Immature natural killer cell (primary cell): ENCODE measurements at regions not wholly inside any gene's neighbourhood (a gene's known extent, or its start where the extent isn't known, plus 50 kb on each side); places are given as distances from the start of the nearest gene placed in this dataset.
"Not testable (repeated sequence)": the region's sequence is repeated elsewhere in the genome, so short reads cannot be mapped to it uniquely, and the experiment has no call there.

Experiments used
- DNase-seq, 3 donors: peaks; one replicate each; pipeline ENCODE4 v3.0.0; 2022; ENCODE audit warnings: mixed read lengths in 1 of 3
- H3K27ac Mint-ChIP-seq, 6 donors: one replicate each; pipeline ENCODE4 v1.8.0; 2020; ENCODE audit warnings: mixed read lengths in 6 of 6, mild to moderate bottlenecking in 5 of 6, inconsistent platforms in 4 of 6, moderate library complexity in 3 of 6
- H3K27me3 Mint-ChIP-seq, 3 donors: one replicate each; pipeline ENCODE4 v1.8.0; 2020 to 2021; ENCODE audit warnings: low read depth in 3 of 3, mild to moderate bottlenecking in 3 of 3, mixed read lengths in 3 of 3, moderate library complexity in 3 of 3, inconsistent platforms in 1 of 3
- H3K36me3 Mint-ChIP-seq, 3 donors: one replicate each; pipeline ENCODE4 v1.8.0; 2020; ENCODE audit warnings: mixed read lengths in 3 of 3, inconsistent platforms in 2 of 3, mild to moderate bottlenecking in 2 of 3
- H3K4me1 Mint-ChIP-seq, 2 donors: one replicate each; pipeline ENCODE4 v1.8.0; 2020; ENCODE audit warnings: inconsistent platforms in 2 of 2, mild to moderate bottlenecking in 2 of 2, mixed read lengths in 2 of 2, moderate library complexity in 1 of 2
- H3K4me3 Mint-ChIP-seq, 5 donors: one replicate each; pipeline ENCODE4 v1.8.0; 2020; ENCODE audit warnings: mild to moderate bottlenecking in 5 of 5, mixed read lengths in 5 of 5, inconsistent platforms in 3 of 5, moderate library complexity in 3 of 5
- H3K9me3 Mint-ChIP-seq, 6 donors: one replicate each; pipeline ENCODE4 v1.8.0; 2020; ENCODE audit warnings: mild to moderate bottlenecking in 6 of 6, mixed read lengths in 6 of 6, inconsistent platforms in 4 of 6, moderate library complexity in 3 of 6

- H3K27me3 Mint-ChIP-seq: peaks cover 0 to 8% (median 0%) of the 10 kb centered on the region in 3 donors
- no peak for DNase-seq
- H3K27ac Mint-ChIP-seq: peak overlapping the region in 1 of 6 donors; percentile 37
Measured at GRCh38 chr4:184896868-184897715, 71.3 kb upstream of the ACSL1 start.

GRCh38 chr4:184897895-184898294, 72.1 kb upstream of the ACSL1 start:
- Mint-ChIP-seq H3K27ac (no peak overlapping the region), H3K4me1 (no peaks in the 10 kb centered on the region), H3K36me3 (peaks cover 0 to 5% (median 0%) of the 10 kb centered on the region in 3 donors), H3K4me3 (no peak overlapping the region), H3K27me3 (peaks cover 0 to 8% (median 0%) of the 10 kb centered on the region in 3 donors), H3K9me3 (peaks cover 0 to 3% (median 0%) of the 10 kb centered on the region in 6 donors)
- DNase-seq: no peak

More at GRCh38 chr4:184896868-184897715, 71.3 kb upstream of the ACSL1 start:
- Mint-ChIP-seq H3K4me1 (no peaks in the 10 kb centered on the region), H3K9me3 (peaks cover 0 to 3% (median 0%) of the 10 kb centered on the region in 6 donors), H3K36me3 (peaks cover 0 to 5% (median 0%) of the 10 kb centered on the region in 3 donors), H3K4me3 (no peak overlapping the region)

- peaks cover 0 to 4% (median 0%) of the 10 kb centered on the region in 3 donors for H3K36me3 Mint-ChIP-seq
- H3K27ac Mint-ChIP-seq: no peak overlapping the region
- peaks cover 0 to 8% (median 0%) of the 10 kb centered on the region in 3 donors for H3K27me3 Mint-ChIP-seq
- H3K4me1 Mint-ChIP-seq: no peaks in the 10 kb centered on the region
- H3K9me3 Mint-ChIP-seq: peaks cover 0 to 3% (median 0%) of the 10 kb centered on the region in 6 donors
- H3K4me3 Mint-ChIP-seq: no peak overlapping the region
- no peak for DNase-seq
Measured at GRCh38 chr4:184898793-184899192, 73.0 kb upstream of the ACSL1 start.

GRCh38 chr4:184899261-184900134, 73.7 kb upstream of the ACSL1 start:
- H3K27me3 Mint-ChIP-seq: peaks cover 0 to 8% (median 0%) of the 10 kb centered on the region in 3 donors
- no peaks in the 10 kb centered on the region for H3K4me1 Mint-ChIP-seq
- no peak overlapping the region for H3K27ac Mint-ChIP-seq
- H3K36me3 Mint-ChIP-seq: no peaks in the 10 kb centered on the region
- H3K4me3 Mint-ChIP-seq: no peak overlapping the region
- no peaks in the 10 kb centered on the region for H3K9me3 Mint-ChIP-seq
- DNase-seq: no peak

- Mint-ChIP-seq H3K4me3 (no peak overlapping the region), H3K36me3 (no peaks in the 10 kb centered on the region), H3K4me1 (no peaks in the 10 kb centered on the region), H3K9me3 (no peaks in the 10 kb centered on the region), H3K27ac (no peak overlapping the region), H3K27me3 (peaks cover 0 to 6% (median 0%) of the 10 kb centered on the region in 3 donors)
- no peak for DNase-seq
Measured at GRCh38 chr4:184900184-184900583, 74.4 kb upstream of the ACSL1 start.

GRCh38 chr4:184902550-184902949, 76.8 kb upstream of the ACSL1 start:
- H3K4me1 Mint-ChIP-seq: peaks cover 0 to under 1% of the 10 kb centered on the region in 2 donors
- DNase-seq: no peak
- H3K9me3 Mint-ChIP-seq: no peaks in the 10 kb centered on the region
- H3K4me3 Mint-ChIP-seq: no peak overlapping the region
- no peak overlapping the region for H3K27ac Mint-ChIP-seq
- peaks cover 0 to 2% (median 0%) of the 10 kb centered on the region in 3 donors for H3K27me3 Mint-ChIP-seq
- no peaks in the 10 kb centered on the region for H3K36me3 Mint-ChIP-seq

- peaks cover 0 to 3% (median 2%) of the 10 kb centered on the region in 3 donors for H3K27me3 Mint-ChIP-seq
- H3K4me1 Mint-ChIP-seq: peaks cover 5 to 6% of the 10 kb centered on the region in 2 donors
- no peaks in the 10 kb centered on the region for H3K9me3 Mint-ChIP-seq
- no peaks in the 10 kb centered on the region for H3K36me3 Mint-ChIP-seq
- no peak overlapping the region for H3K27ac Mint-ChIP-seq
- H3K4me3 Mint-ChIP-seq: no peak overlapping the region
- no peak for DNase-seq
Measured at GRCh38 chr4:184906480-184907097, 80.8 kb upstream of the ACSL1 start.

- H3K36me3 Mint-ChIP-seq: peaks cover 0 to 3% (median 0%) of the 10 kb centered on the region in 3 donors
- no peak for DNase-seq
- no peak overlapping the region for H3K4me3 Mint-ChIP-seq
- no peak overlapping the region for H3K27ac Mint-ChIP-seq
- peaks cover 0 to 5% (median 2%) of the 10 kb centered on the region in 3 donors for H3K27me3 Mint-ChIP-seq
- H3K4me1 Mint-ChIP-seq: peaks cover 5 to 6% of the 10 kb centered on the region in 2 donors
- H3K9me3 Mint-ChIP-seq: peaks cover 0 to 6% (median 3%) of the 10 kb centered on the region in 6 donors
Measured at GRCh38 chr4:184907216-184907615, 81.4 kb upstream of the ACSL1 start.

- H3K27me3 Mint-ChIP-seq: peaks cover 0 to 6% (median 2%) of the 10 kb centered on the region in 3 donors
- peaks cover 5 to 6% of the 10 kb centered on the region in 2 donors for H3K4me1 Mint-ChIP-seq
- DNase-seq: no peak
- no peak overlapping the region for H3K27ac Mint-ChIP-seq
- peaks cover 0 to 4% (median 0%) of the 10 kb centered on the region in 3 donors for H3K36me3 Mint-ChIP-seq
- no peak overlapping the region for H3K4me3 Mint-ChIP-seq
- peaks cover 2 to 12% (median 9%) of the 10 kb centered on the region in 6 donors for H3K9me3 Mint-ChIP-seq
Measured at GRCh38 chr4:184907810-184908209, 82.0 kb upstream of the ACSL1 start.

- no peak overlapping the region for H3K27ac Mint-ChIP-seq
- DNase-seq: no peak
- peaks cover 2 to 28% (median 12%) of the 10 kb centered on the region in 6 donors for H3K9me3 Mint-ChIP-seq
- H3K27me3 Mint-ChIP-seq: peaks cover 0 to 19% (median 4%) of the 10 kb centered on the region in 3 donors
- H3K36me3 Mint-ChIP-seq: peaks cover 0 to 4% (median 3%) of the 10 kb centered on the region in 3 donors
- peaks cover 5 to 6% of the 10 kb centered on the region in 2 donors for H3K4me1 Mint-ChIP-seq
- no peak overlapping the region for H3K4me3 Mint-ChIP-seq
Measured at GRCh38 chr4:184911310-184911709, 85.5 kb upstream of the ACSL1 start.

- Mint-ChIP-seq H3K4me3 (no peak overlapping the region), H3K9me3 (peaks cover 2 to 28% (median 12%) of the 10 kb centered on the region in 6 donors), H3K27me3 (peaks cover 0 to 24% (median 7%) of the 10 kb centered on the region in 3 donors), H3K4me1 (no peaks in the 10 kb centered on the region), H3K36me3 (peaks cover 0 to 4% (median 3%) of the 10 kb centered on the region in 3 donors), H3K27ac (no peak overlapping the region)
- no peak for DNase-seq
Measured at GRCh38 chr4:184913356-184914143, 87.8 kb upstream of the ACSL1 start.

GRCh38 chr4:184918799-184919198, 93.0 kb upstream of the ACSL1 start:
- not testable (repeated sequence) for DNase-seq, H3K4me3 Mint-ChIP-seq, H3K9me3 Mint-ChIP-seq, H3K36me3 Mint-ChIP-seq, H3K4me1 Mint-ChIP-seq, H3K27ac Mint-ChIP-seq
- H3K27me3 Mint-ChIP-seq: peaks cover 0 to 20% (median 4%) of the 10 kb centered on the region in 3 donors

- H3K4me3 Mint-ChIP-seq: no peak overlapping the region
- no peaks in the 10 kb centered on the region for H3K36me3 Mint-ChIP-seq
- no peak for DNase-seq
- peaks cover 0 to 11% (median 4%) of the 10 kb centered on the region in 3 donors for H3K27me3 Mint-ChIP-seq
- no peaks in the 10 kb centered on the region for H3K4me1 Mint-ChIP-seq
- no peak overlapping the region for H3K27ac Mint-ChIP-seq
- peaks cover 0 to 2% (median 0%) of the 10 kb centered on the region in 6 donors for H3K9me3 Mint-ChIP-seq
Measured at GRCh38 chr4:184921456-184921855, 95.7 kb upstream of the ACSL1 start.
